ENCODE measurements at regions not wholly inside any gene's neighbourhood (a gene's known extent, or its start where the extent isn't known, plus 50 kb on each side); places are given as distances from the start of the nearest gene placed in this dataset.

GRCh38 chr4:156609421-156609820 is 362.2 kb downstream of the PDGFC start:
- no peak overlapping the region for H3K9ac ChIP-seq (replicated peaks; ENCODE audit: extremely low read depth, insufficient read depth, low read length)
- ChIA-PET CTCF (no interaction called here), POLR2A (no interaction called here)
- no peaks in the 10 kb centered on the region for H3K27me3 ChIP-seq (ENCODE audit: control insufficient read depth in 2 of 2, insufficient read depth in 2 of 2, low read length in 2 of 2)
- intact Hi-C loops (cut with micrococcal nuclease), result no loop called here
- H3K36me3 ChIP-seq (ENCODE audit: control insufficient read depth in 2 of 2, extremely low read depth in 1 of 2, insufficient read depth in 2 of 2, low read length in 2 of 2), result no peaks in the 10 kb centered on the region
- H3K9me1 ChIP-seq (replicated peaks; ENCODE audit: control insufficient read depth, extremely low read depth, insufficient read depth, low read length), result no peaks in the 10 kb centered on the region
- no peaks in the 10 kb centered on the region for H4K20me1 ChIP-seq (replicated peaks; ENCODE audit: control insufficient read depth, extremely low read depth, insufficient read depth, low read length)
- no peak for FAIRE-seq
- TF ChIP-seq, protein P1, sequence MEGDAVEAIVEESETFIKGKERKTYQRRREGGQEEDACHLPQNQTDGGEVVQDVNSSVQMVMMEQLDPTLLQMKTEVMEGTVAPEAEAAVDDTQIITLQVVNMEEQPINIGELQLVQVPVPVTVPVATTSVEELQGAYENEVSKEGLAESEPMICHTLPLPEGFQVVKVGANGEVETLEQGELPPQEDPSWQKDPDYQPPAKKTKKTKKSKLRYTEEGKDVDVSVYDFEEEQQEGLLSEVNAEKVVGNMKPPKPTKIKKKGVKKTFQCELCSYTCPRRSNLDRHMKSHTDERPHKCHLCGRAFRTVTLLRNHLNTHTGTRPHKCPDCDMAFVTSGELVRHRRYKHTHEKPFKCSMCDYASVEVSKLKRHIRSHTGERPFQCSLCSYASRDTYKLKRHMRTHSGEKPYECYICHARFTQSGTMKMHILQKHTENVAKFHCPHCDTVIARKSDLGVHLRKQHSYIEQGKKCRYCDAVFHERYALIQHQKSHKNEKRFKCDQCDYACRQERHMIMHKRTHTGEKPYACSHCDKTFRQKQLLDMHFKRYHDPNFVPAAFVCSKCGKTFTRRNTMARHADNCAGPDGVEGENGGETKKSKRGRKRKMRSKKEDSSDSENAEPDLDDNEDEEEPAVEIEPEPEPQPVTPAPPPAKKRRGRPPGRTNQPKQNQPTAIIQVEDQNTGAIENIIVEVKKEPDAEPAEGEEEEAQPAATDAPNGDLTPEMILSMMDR (IDR thresholded peaks at IDR 0.05; ENCODE audit: extremely low read depth in 1 of 2, insufficient read depth in 1 of 2, low read depth in 1 of 2, low read length in 2 of 2), result no peak
- TF ChIP-seq, protein P2, sequence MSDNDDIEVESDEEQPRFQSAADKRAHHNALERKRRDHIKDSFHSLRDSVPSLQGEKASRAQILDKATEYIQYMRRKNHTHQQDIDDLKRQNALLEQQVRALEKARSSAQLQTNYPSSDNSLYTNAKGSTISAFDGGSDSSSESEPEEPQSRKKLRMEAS (IDR thresholded peaks at IDR 0.05; ENCODE audit: insufficient read depth, insufficient read length), result no peak
- TF ChIP-seq JUN (IDR thresholded peaks at IDR 0.05; ENCODE audit: borderline replicate concordance, insufficient read depth, insufficient read length, low read depth) (no peak), GATA2 (IDR thresholded peaks at IDR 0.05; ENCODE audit: insufficient read depth, insufficient read length, low read depth, low read length) (no peak), MYC (IDR thresholded peaks at IDR 0.05; ENCODE audit: low read depth, low read length) (no peak)
- DNase-seq (ENCODE audit: low read depth, low spot score), result no peak
- H3K4me1 ChIP-seq (ENCODE audit: control insufficient read depth, extremely low read depth, insufficient read depth, low read length), result no peaks in the 10 kb centered on the region
- no peak overlapping the region for H3K4me3 ChIP-seq (replicated peaks in 1 of 3; ENCODE audit: insufficient read depth in 1 of 3, low read depth in 1 of 3, low read length in 3 of 3)
- no TSS peak for BruUV-seq (replicated peaks)
- no peaks in the 10 kb centered on the region for H3K79me2 ChIP-seq (ENCODE audit: control insufficient read depth, insufficient read depth, low read length)
- dilution Hi-C loops (cut with MboI; ENCODE audit: extremely low pct_ligation_motif_present, low sequenced_read_pairs), result no loop called here
- H3K9me3 ChIP-seq (replicated peaks; ENCODE audit: control insufficient read depth, insufficient read depth, low read length), result no peaks in the 10 kb centered on the region
- no peak overlapping the region for H3K27ac ChIP-seq (ENCODE audit: insufficient read depth, low read depth, low read length)
- H3K4me2 ChIP-seq (ENCODE audit: insufficient read depth, low read length), result no peak overlapping the region
- H2AFZ ChIP-seq (ENCODE audit: low read depth, low read length), result no peak overlapping the region

DNA sequence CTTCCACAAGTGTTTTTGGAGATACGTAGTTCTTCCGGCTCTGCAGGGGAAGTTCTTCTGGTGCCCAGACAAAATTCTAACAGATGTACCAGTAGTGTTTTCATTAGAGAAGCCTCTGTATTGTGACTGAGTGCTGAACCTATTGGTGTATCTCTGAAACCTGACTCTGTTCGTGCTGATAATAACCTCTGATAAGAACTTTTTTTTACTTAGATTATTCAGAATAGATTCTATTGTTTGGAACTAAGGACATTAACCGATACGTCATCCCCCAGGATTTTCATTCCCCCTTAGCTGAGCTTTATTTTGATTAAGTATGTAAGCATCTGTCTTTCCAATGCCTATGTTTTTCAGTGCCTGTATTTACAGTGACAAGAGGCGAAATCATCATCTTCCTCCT is 362.9 kb downstream of the PDGFC start:
- no peak for FAIRE-seq
- Histone ChIP-seq H3K36me3 (ENCODE audit: control insufficient read depth in 2 of 2, extremely low read depth in 1 of 2, insufficient read depth in 2 of 2, low read length in 2 of 2) (no peaks in the 10 kb centered on the region), H3K4me2 (ENCODE audit: insufficient read depth, low read length) (no peak overlapping the region), H3K9me3 (replicated peaks; ENCODE audit: control insufficient read depth, insufficient read depth, low read length) (no peaks in the 10 kb centered on the region), H2AFZ (ENCODE audit: low read depth, low read length) (no peak overlapping the region), H3K4me1 (ENCODE audit: control insufficient read depth, extremely low read depth, insufficient read depth, low read length) (no peaks in the 10 kb centered on the region), H3K4me3 (replicated peaks in 1 of 3; ENCODE audit: insufficient read depth in 1 of 3, low read depth in 1 of 3, low read length in 3 of 3) (no peak overlapping the region), H3K9me1 (replicated peaks; ENCODE audit: control insufficient read depth, extremely low read depth, insufficient read depth, low read length) (no peaks in the 10 kb centered on the region), H4K20me1 (replicated peaks; ENCODE audit: control insufficient read depth, extremely low read depth, insufficient read depth, low read length) (no peaks in the 10 kb centered on the region), H3K79me2 (ENCODE audit: control insufficient read depth, insufficient read depth, low read length) (no peaks in the 10 kb centered on the region), H3K27ac (ENCODE audit: insufficient read depth, low read depth, low read length) (no peak overlapping the region), H3K9ac (replicated peaks; ENCODE audit: extremely low read depth, insufficient read depth, low read length) (no peak overlapping the region), H3K27me3 (ENCODE audit: control insufficient read depth in 2 of 2, insufficient read depth in 2 of 2, low read length in 2 of 2) (no peaks in the 10 kb centered on the region)
- POLR2A ChIA-PET, result no interaction called here
- TF ChIP-seq GATA2 (IDR thresholded peaks at IDR 0.05; ENCODE audit: insufficient read depth, insufficient read length, low read depth, low read length), result no peak
- no peak for TF ChIP-seq MYC (IDR thresholded peaks at IDR 0.05; ENCODE audit: low read depth, low read length)
- TF ChIP-seq, protein P2 (IDR thresholded peaks at IDR 0.05; ENCODE audit: insufficient read depth, insufficient read length), result no peak
- no peak for TF ChIP-seq JUN (IDR thresholded peaks at IDR 0.05; ENCODE audit: borderline replicate concordance, insufficient read depth, insufficient read length, low read depth)
- no peak for TF ChIP-seq POLR2A (IDR thresholded peaks at IDR 0.05; ENCODE audit: low read depth, low read length)
- no peak for TF ChIP-seq EZH2 (IDR thresholded peaks at IDR 0.05; ENCODE audit: borderline replicate concordance, low read depth, low read length, severe bottlenecking)
- no peak for TF ChIP-seq FOS (IDR thresholded peaks at IDR 0.05; ENCODE audit: borderline replicate concordance, insufficient read depth, low read length)
- TF ChIP-seq, protein P1 (IDR thresholded peaks at IDR 0.05; ENCODE audit: extremely low read depth in 1 of 2, insufficient read depth in 1 of 2, low read depth in 1 of 2, low read length in 2 of 2), result no peak
- TF ChIP-seq POLR2AphosphoS5 (IDR thresholded peaks at IDR 0.05; ENCODE audit: insufficient read depth, low read depth, low read length), result no peak
- intact Hi-C loops (cut with micrococcal nuclease) (no loop called here), dilution Hi-C loops (cut with MboI; ENCODE audit: extremely low pct_ligation_motif_present, low sequenced_read_pairs) (no loop called here)
- no TSS peak for BruUV-seq (replicated peaks)
- CTCF ChIA-PET, result interaction anchor here (1.5 kb wide), 1 partner anchor 360 kb away, joined by 3 read pairs; no protein-coding TSS in a partner anchor
- DNase-seq (ENCODE audit: low read depth, low spot score), result no peak

All from endothelial cell of umbilical vein (primary cell).